Nephron (organoid): ENCODE measurements at regions not wholly inside any gene's neighbourhood (a gene's known extent, or its start where the extent isn't known, plus 50 kb on each side); places are given as distances from the start of the nearest gene placed in this dataset.
"Not testable (repeated sequence)": the region's sequence is repeated elsewhere in the genome, so short reads cannot be mapped to it uniquely, and the experiment has no call there.

Source experiments
- H3K27ac Mint-ChIP-seq, 3 experiments: 2 replicates each; pipeline ENCODE4 v1.8.0; 2020; ENCODE audit warnings: mixed read lengths in 3 of 3, mild to moderate bottlenecking in 2 of 3, moderate library complexity in 1 of 3
- H3K27me3 Mint-ChIP-seq: 2 replicates; pipeline ENCODE4 v1.8.0; 2021; ENCODE audit warnings: low read depth, mild to moderate bottlenecking, moderate library complexity, mixed read lengths
- H3K36me3 Mint-ChIP-seq: 2 replicates; pipeline ENCODE4 v1.8.0; 2020; ENCODE audit warnings: low read depth, mixed read lengths
- H3K4me1 Mint-ChIP-seq: 2 replicates; pipeline ENCODE4 v1.8.0; 2020; ENCODE audit warnings: mixed read lengths
- H3K4me3 Mint-ChIP-seq, 3 experiments: 2 replicates each; pipeline ENCODE4 v1.8.0; 2020; ENCODE audit warnings: mild to moderate bottlenecking in 3 of 3, mixed read lengths in 3 of 3, moderate library complexity in 2 of 3
- H3K9me3 Mint-ChIP-seq: 2 replicates; pipeline ENCODE4 v1.8.0; 2020; ENCODE audit warnings: mixed read lengths
- CTCF ChIP-seq, 3 experiments: fragments of 200-600 bp; sonication (generic); IDR thresholded peaks; one replicate each; pipeline ENCODE4 v1.5.0; 2021; ENCODE audit warnings: antibody characterized with exemption in 3 of 3; ENCODE audit not compliant: unreplicated experiment in 3 of 3

- no peaks in the 10 kb centered on the region for H3K4me1 Mint-ChIP-seq
- no peak overlapping the region for H3K4me3 Mint-ChIP-seq
- no peak for TF ChIP-seq CTCF (IDR thresholded peaks at IDR 0.05; ENCODE audit: unreplicated experiment in 3 of 3)
- peaks cover 6% of the 10 kb centered on the region for H3K36me3 Mint-ChIP-seq
- H3K27ac Mint-ChIP-seq: no peak overlapping the region
- H3K27me3 Mint-ChIP-seq: no peaks in the 10 kb centered on the region
- H3K9me3 Mint-ChIP-seq: peaks cover 6% of the 10 kb centered on the region
Observed at GRCh38 chr4:162485486-162485885, 321.7 kb upstream of the FSTL5 start.

- H3K4me1 Mint-ChIP-seq: peaks cover 7% of the 10 kb centered on the region
- H3K9me3 Mint-ChIP-seq: peaks cover 13% of the 10 kb centered on the region
- no peak overlapping the region for H3K4me3 Mint-ChIP-seq
- peaks cover 3% of the 10 kb centered on the region for H3K36me3 Mint-ChIP-seq
- TF ChIP-seq CTCF (IDR thresholded peaks at IDR 0.05; ENCODE audit: unreplicated experiment in 3 of 3): no peak
- peak overlapping the region; percentile 82 to 93 (median 88) for H3K27ac Mint-ChIP-seq
- peaks cover 4% of the 10 kb centered on the region for H3K27me3 Mint-ChIP-seq
Observed at GRCh38 chr4:162475246-162475645, 311.4 kb upstream of the FSTL5 start.

- H3K27ac Mint-ChIP-seq: peak overlapping the region in 1 of 3 experiments; percentile 50
- no peak overlapping the region for H3K4me3 Mint-ChIP-seq
- no peaks in the 10 kb centered on the region for H3K36me3 Mint-ChIP-seq
- H3K27me3 Mint-ChIP-seq: peaks cover 4% of the 10 kb centered on the region
- no peak for TF ChIP-seq CTCF (IDR thresholded peaks at IDR 0.05; ENCODE audit: unreplicated experiment in 3 of 3)
- H3K9me3 Mint-ChIP-seq: peaks cover 3% of the 10 kb centered on the region
- peaks cover 6% of the 10 kb centered on the region for H3K4me1 Mint-ChIP-seq
Observed at GRCh38 chr4:162469977-162470376, 306.2 kb upstream of the FSTL5 start.

- not testable (repeated sequence) for H3K4me3 Mint-ChIP-seq, H3K27me3 Mint-ChIP-seq, H3K27ac Mint-ChIP-seq, H3K36me3 Mint-ChIP-seq, H3K4me1 Mint-ChIP-seq, H3K9me3 Mint-ChIP-seq
Observed at GRCh38 chr4:162465356-162465755, 301.6 kb upstream of the FSTL5 start.

GRCh38 chr4:162461952-162462351 is 298.2 kb upstream of the FSTL5 start:
- Mint-ChIP-seq H3K4me1 (no peaks in the 10 kb centered on the region), H3K27ac (no peak overlapping the region), H3K4me3 (no peak overlapping the region), H3K36me3 (no peaks in the 10 kb centered on the region), H3K27me3 (peaks cover 4% of the 10 kb centered on the region), H3K9me3 (no peaks in the 10 kb centered on the region)
- TF ChIP-seq CTCF (IDR thresholded peaks at IDR 0.05; ENCODE audit: unreplicated experiment in 3 of 3): peak; percentile 24 to 53 (median 35)

GRCh38 chr4:162458051-162458450 is 294.3 kb upstream of the FSTL5 start:
- no peaks in the 10 kb centered on the region for H3K4me1 Mint-ChIP-seq
- H3K4me3 Mint-ChIP-seq: no peak overlapping the region
- no peak overlapping the region for H3K27ac Mint-ChIP-seq

More at GRCh38 chr4:162458051-162458450, 294.3 kb upstream of the FSTL5 start:
- Mint-ChIP-seq H3K36me3 (no peaks in the 10 kb centered on the region), H3K9me3 (no peaks in the 10 kb centered on the region), H3K27me3 (no peaks in the 10 kb centered on the region)
- no peak for TF ChIP-seq CTCF (IDR thresholded peaks at IDR 0.05; ENCODE audit: unreplicated experiment in 3 of 3)
